OCI-LY3 (cell line): ENCODE measurements at regions not wholly inside any gene's neighbourhood (a gene's known extent, or its start where the extent isn't known, plus 50 kb on each side); places are given as distances from the start of the nearest gene placed in this dataset.

Experiments used
- EZH2phosphoT487 ChIP-seq: fragments of 200-600 bp; shearing (Covaris generic); IDR thresholded peaks from 2 replicates; pipeline ENCODE4 v1.6.1; 2018; ENCODE audit warnings: antibody characterized with exemption, mixed run types, low read depth
- TF ChIP-seq, protein P1 (sequence below): fragments of 200-600, 300-600 bp; sonication (generic); IDR thresholded peaks from 2 replicates; pipeline ENCODE4 v1.5.1; 2014; ENCODE audit warnings: antibody characterized with exemption, low read length, low read depth

DNA sequence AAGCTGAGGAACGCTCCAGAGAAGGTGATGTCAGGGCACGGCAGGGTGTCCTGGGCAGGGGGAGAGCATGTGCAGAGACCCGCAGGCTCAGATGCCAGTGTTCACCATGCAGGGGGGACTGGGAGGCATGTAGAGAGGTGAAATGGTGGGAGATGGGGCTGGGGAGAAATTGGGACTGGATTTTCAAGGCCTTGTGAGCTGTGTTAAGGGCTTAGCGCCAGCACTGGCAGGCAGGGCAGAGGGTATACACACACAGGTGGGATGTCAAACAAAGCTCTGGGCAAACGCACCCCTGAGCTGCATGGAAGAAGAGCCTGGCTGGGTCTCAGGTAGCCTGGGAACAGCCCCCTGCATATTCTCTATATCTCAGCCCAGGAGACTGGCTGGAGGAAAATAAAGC is 282.7 kb downstream of the SHQ1 start:
- TF ChIP-seq, protein P1, sequence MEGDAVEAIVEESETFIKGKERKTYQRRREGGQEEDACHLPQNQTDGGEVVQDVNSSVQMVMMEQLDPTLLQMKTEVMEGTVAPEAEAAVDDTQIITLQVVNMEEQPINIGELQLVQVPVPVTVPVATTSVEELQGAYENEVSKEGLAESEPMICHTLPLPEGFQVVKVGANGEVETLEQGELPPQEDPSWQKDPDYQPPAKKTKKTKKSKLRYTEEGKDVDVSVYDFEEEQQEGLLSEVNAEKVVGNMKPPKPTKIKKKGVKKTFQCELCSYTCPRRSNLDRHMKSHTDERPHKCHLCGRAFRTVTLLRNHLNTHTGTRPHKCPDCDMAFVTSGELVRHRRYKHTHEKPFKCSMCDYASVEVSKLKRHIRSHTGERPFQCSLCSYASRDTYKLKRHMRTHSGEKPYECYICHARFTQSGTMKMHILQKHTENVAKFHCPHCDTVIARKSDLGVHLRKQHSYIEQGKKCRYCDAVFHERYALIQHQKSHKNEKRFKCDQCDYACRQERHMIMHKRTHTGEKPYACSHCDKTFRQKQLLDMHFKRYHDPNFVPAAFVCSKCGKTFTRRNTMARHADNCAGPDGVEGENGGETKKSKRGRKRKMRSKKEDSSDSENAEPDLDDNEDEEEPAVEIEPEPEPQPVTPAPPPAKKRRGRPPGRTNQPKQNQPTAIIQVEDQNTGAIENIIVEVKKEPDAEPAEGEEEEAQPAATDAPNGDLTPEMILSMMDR = no peak
- TF ChIP-seq EZH2phosphoT487 = no peak
